ENCODE measurements at regions not wholly inside any gene's neighbourhood (a gene's known extent, or its start where the extent isn't known, plus 50 kb on each side); places are given as distances from the start of the nearest gene placed in this dataset.
"Not testable (repeated sequence)": the region's sequence is repeated elsewhere in the genome, so short reads cannot be mapped to it uniquely, and the experiment has no call there.

GRCh38 chr11:87634331-87634730 lies 540.9 kb downstream of the RAB38 start:
- no peak for DNase-seq (ENCODE audit: low spot score)

DNA sequence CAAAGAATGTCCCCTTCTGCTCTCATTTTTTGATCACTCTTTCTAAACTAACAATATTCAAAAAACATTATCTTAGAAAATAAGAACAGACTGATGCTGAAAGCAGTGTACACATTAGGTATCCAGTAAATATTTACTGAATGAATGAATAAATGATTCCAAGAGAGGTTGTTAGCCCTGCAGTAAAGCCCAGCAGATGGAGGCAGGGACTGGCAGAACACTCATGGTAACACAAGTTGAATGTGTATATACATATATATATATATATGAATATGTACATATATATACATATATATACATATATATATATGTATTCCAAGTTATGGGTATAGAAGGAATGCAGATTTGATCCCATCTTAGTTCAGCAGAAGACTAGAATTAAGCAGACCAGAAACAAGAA lies 546.3 kb downstream of the RAB38 start:
- DNase-seq (ENCODE audit: low spot score) = no peak

GRCh38 chr11:87628026-87628580 lies 547.1 kb downstream of the RAB38 start:
- no peak for DNase-seq (ENCODE audit: low spot score)

DNA sequence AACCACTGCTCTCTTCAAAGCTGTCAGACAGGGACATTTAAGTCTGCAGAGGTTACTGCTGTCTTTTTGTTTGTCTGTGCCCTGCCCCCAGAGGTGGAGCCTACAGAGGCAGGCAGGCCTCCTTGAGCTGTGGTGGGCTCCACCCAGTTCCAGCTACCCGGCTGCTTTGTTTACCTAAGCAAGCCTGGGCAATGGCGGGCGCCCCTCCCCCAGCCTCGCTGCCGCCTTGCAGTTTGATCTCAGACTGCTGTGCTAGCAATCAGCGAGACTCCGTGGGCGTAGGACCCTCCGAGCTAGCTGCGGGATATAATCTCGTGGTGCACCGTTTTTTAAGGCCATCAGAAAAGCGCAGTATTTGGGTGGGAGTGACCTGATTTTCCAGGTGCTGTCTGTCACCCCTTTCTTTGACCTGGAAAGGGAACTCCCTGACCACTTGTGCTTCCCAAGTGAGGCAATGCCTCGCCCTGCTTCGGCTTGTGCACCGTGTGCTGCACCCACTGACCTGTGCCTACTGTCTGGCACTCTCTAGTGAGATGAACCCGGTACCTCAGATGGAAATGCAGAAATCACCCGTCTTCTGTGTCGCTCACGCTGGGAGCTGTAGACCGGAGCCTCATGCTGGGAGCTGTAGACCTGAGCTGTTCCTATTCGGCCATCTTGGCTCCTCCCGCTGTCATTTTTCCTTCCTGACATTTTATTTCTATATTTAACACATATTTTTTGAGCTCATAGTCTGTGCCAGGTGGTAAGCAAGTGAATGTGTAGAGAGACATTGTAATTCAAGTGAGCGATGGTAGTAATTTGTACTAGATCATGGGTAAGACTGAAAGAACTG lies 551.5 kb downstream of the RAB38 start:
- not testable (repeated sequence) for DNase-seq (ENCODE audit: low spot score)

- DNase-seq (ENCODE audit: low spot score) = no peak
These were observed 558.7 kb downstream of the RAB38 start for GRCh38 chr11:87616511-87616910.

- no peak for DNase-seq (ENCODE audit: low spot score)
These were observed 566.6 kb downstream of the TMEM135 start for GRCh38 chr11:87604350-87604749.

DNA sequence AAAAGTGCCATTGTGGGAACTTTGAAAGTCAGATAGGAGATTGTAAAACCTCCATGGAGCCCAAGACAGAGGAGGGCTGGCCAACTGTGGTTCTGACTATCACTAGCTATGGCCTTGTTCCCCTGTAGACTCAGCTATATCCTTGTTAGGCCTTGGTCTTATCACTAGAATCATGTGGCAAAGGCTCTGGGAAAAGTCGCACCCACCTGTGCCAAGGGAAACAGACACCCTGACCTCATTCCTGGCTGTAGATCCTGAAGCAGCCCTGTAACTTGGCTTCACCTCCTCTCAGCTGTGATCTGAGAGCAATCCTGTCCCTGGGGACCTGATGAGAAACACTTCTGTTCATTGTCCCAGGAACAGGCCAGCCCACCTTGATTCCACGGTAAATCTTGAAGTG lies 566.2 kb downstream of the TMEM135 start:
- no peak for DNase-seq (ENCODE audit: low spot score)

GRCh38 chr11:87602776-87603175 lies 565.0 kb downstream of the TMEM135 start:
- DNase-seq (ENCODE audit: low spot score) = no peak

DNA sequence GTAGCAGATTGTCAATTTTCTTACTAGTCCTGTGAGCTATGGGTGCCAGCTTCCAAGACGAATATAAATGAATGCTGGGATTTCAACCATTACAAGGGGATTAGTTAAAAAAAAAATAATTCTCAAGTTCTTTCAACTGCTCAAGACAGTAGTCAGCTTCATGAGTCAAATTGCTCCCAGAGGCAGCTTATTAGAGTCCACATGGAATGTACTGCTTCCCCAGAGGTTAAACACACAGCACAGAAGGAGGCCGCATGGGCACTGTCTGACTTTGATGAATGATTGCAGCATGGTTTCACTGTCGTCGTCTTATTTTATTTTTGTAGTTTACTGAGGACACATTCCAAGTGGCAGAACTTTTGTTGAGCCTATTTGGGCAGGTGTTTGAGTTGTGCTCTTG lies 563.2 kb downstream of the TMEM135 start:
- no peak for DNase-seq (ENCODE audit: low spot score)

DNA sequence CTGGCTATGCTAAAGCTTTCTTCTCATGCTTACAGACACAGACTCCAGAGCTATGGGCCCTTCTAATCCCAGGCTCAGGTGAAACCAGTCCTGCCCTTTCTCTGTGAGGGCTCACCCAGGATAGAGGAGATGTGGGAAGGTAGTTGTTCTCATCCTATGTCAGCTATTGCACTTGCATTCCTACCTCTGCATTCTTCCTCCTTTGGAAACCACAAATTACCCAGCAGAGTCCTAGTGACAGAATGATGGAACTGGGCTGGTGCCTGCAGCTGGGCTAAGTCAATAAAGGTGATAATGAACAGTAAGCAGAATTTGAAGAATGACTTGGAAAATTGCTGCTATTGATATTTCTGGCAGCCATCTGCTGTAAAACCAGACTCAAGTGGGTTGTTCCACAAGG lies 560.0 kb downstream of the TMEM135 start:
- no peak for DNase-seq (ENCODE audit: low spot score)

GRCh38 chr11:87596176-87596575 lies 558.4 kb downstream of the TMEM135 start:
- DNase-seq (ENCODE audit: low spot score) = no peak

DNA sequence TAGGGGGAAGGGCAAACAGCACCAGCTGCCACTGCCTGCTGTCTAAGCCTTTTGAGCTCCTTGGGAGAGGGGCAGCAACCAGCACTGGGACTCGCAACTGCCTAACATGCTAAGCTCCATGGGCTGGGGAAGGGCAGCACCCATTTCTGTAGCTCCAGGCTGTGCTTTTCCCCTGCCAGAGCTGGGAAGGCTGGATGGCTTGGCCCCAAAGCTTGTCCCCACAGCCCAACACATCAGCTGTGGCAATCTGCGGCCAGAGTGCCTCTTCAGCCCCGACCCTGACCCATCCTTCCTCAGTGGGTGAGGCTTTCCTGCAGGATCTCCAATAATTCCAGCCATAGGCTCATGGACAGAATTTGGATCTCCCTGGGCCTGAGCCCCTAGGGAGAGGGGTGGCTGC lies 551.3 kb downstream of the TMEM135 start:
- DNase-seq (ENCODE audit: low spot score) = no peak

GRCh38 chr11:87585613-87586012 lies 547.9 kb downstream of the TMEM135 start:
- DNase-seq (ENCODE audit: low spot score) = not testable (repeated sequence)

DNA sequence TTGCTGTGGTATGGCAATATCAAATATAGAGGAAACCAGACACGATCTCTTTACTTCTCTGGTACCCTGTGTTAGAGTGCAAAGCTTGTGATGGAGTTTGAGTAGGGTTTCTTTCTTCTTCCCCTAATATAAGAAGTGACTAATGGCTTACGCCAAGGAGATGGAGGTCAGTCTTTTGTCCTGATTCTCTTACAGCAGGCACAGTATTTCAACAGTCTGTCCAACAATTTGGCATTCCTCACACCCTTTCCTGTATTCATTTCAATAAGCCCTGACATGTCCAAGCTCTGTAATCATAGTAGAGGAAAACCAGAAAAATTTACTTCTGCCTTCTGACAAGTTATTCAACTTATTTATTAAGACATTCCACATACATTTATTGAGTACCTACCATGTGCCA lies 546.2 kb downstream of the TMEM135 start:
- no peak for DNase-seq (ENCODE audit: low spot score)

DNA sequence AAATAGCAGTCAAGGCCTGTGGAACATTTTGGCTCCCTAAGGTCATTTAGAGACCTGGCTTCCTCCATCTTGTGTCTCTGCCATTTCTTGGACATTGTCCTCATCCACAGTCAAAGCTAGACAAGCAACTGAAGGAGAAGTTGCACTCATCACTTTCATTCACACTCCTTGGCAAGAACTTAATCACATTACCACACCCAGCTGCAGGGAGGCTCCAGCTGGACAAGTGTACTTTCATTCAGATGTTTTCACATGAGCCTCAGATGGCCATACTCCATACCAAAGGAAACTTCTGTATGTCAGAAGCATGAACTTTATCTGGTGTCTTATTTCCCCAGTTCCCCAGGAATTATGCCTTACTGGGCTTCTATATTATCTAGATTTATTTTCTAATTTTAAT lies 537.4 kb downstream of the TMEM135 start:
- no peak for DNase-seq (ENCODE audit: low spot score)

DNA sequence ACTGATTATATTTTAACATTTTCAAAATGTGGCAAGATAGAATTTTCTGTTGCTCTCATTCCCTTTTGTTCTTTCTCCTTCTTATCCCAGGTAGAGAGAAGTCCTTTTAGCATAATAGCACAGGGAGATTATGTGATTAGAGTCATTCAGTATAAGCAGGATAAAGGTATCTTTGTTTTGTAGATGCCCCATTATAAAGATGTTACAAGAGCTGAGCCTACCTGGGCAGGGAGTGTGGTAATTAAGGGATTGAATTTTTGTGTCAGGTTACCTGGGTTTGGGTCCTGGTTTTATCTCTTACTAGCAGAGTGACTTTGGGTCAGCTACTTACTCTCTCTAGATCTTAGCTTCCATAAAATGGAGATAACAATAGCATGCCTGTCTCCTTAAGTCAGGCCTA lies 536.5 kb downstream of the TMEM135 start:
- DNase-seq (ENCODE audit: low spot score) = no peak

GRCh38 chr11:87573708-87574107 lies 536.0 kb downstream of the TMEM135 start:
- no peak for DNase-seq (ENCODE audit: low spot score)

GRCh38 chr11:87572881-87573280 lies 535.1 kb downstream of the TMEM135 start:
- no peak for DNase-seq (ENCODE audit: low spot score)

GRCh38 chr11:87560352-87560751 lies 522.6 kb downstream of the TMEM135 start:
- no peak for DNase-seq (ENCODE audit: low spot score)

- not testable (repeated sequence) for DNase-seq (ENCODE audit: low spot score)
These were observed 522.1 kb downstream of the TMEM135 start for GRCh38 chr11:87559852-87560251.

- DNase-seq (ENCODE audit: low spot score) = no peak
These were observed 517.4 kb downstream of the TMEM135 start for GRCh38 chr11:87555101-87555500.

- no peak for DNase-seq (ENCODE audit: low spot score)
These were observed 511.1 kb downstream of the TMEM135 start for GRCh38 chr11:87548797-87549196.

- no peak for DNase-seq (ENCODE audit: low spot score)
These were observed 508.1 kb downstream of the TMEM135 start for GRCh38 chr11:87545858-87546257.

DNA sequence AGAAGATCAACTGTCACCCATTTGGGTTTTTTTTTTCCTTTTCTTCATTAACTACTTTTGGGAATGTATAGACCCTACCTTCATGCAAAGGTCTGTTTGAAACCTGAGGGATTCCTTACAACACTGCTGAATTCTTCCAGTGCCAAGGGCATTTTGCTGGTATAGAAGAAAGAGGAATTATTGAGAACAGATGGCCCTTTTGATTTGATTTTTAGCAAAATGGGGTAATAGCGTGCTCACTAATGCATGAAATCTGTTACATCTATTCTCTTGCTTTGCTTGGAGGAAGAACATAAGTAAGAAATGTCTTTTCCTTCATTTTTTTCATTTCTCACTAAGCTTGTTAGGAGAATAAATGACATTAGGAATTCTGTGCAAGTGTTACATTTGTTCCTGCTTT lies 501.9 kb downstream of the TMEM135 start:
- no peak for DNase-seq (ENCODE audit: low spot score)
